Gastrocnemius medialis (tissue), 4 donors: ENCODE measurements at regions not wholly inside any gene's neighbourhood (a gene's known extent, or its start where the extent isn't known, plus 50 kb on each side); places are given as distances from the start of the nearest gene placed in this dataset.

Source experiments
- ATAC-seq, 2 donors: fragments of 150-250 bp; one replicate each; pipeline ENCODE4 v1.9.1; 2016
- DNase-seq, 2 donors: peaks; one replicate each; pipeline ENCODE4 v3.0.0-alpha.2; 2019
- H3K27ac ChIP-seq, 4 donors: fragments of 200-600 bp; sonication (generic); 1 replicate in 1 of 4; 2 replicates in 3 of 4; pipeline ENCODE4 v1.5.1; 2016 to 2018; ENCODE audit warnings: mild to moderate bottlenecking in 2 of 4, moderate library complexity in 1 of 4
- H3K27me3 ChIP-seq, 3 donors: fragments of 200-600 bp; sonication (generic) in 2 of 3; 1 replicate in 1 of 3; 2 replicates in 2 of 3; pipeline versions ENCODE4 v1.5.1 to v1.6.0; 2016 to 2019; ENCODE audit warnings: mild to moderate bottlenecking in 1 of 3, moderate library complexity in 1 of 3
- H3K36me3 ChIP-seq, 2 donors: fragments of 200-600 bp; sonication (generic) in 1 of 2; one replicate each; pipeline ENCODE4 v1.5.1; 2017 to 2018
- H3K4me1 ChIP-seq, 2 donors: fragments of 200-600 bp; sonication (generic) in 1 of 2; one replicate each; pipeline ENCODE4 v1.5.1; 2016 to 2017; ENCODE audit warnings: mild to moderate bottlenecking in 2 of 2
- H3K4me3 ChIP-seq, 4 donors: fragments of 200-600 bp; sonication (generic) in 3 of 4; 1 replicate in 1 of 4; 2 replicates in 3 of 4; pipeline ENCODE4 v1.5.1; 2016 to 2019; ENCODE audit warnings: mild to moderate bottlenecking in 2 of 4
- H3K9me3 ChIP-seq, 3 donors: fragments of 200-600 bp; sonication (generic) in 2 of 3; 1 replicate in 1 of 3; 2 replicates in 2 of 3; pipeline ENCODE4 v1.5.1; 2016 to 2019
- POLR2A ChIP-seq, 2 donors: fragments of 450-650 bp; IDR thresholded peaks; one replicate each; pipeline ENCODE4 v1.6.1; 2017; ENCODE audit warnings: antibody characterized with exemption in 2 of 2, mild to moderate bottlenecking in 2 of 2, moderate library complexity in 2 of 2
- in situ Hi-C, 4 donors: fragments of 200-750 bp; cut with MboI; loops; one replicate each; pipeline versions ENCODE4 v1.15.0 to v1.8.0; 2017; ENCODE audit warnings: low sequenced_read_pairs in 4 of 4
- intact Hi-C: fragments of 100-400 bp; cut with DNase I; formaldehyde crosslinking; loops from one replicate; pipeline ENCODE4 v1.15.1; 2023; ENCODE audit warnings: low total_unique reads
- TF ChIP-seq, protein P1 (sequence below), 5 experiments: fragments of 450-650 bp in 3 of 5; fragments of 200-600 bp in 2 of 5; sonication (generic) in 2 of 5; IDR thresholded peaks in 4 of 5; conservative IDR thresholded peaks in 1 of 5; 1 replicate in 4 of 5; 2 replicates in 1 of 5; pipeline ENCODE4 v1.5.1; 2016 to 2019; ENCODE audit warnings: antibody characterized with exemption in 5 of 5, mild to moderate bottlenecking in 3 of 5, moderate library complexity in 3 of 5

DNA sequence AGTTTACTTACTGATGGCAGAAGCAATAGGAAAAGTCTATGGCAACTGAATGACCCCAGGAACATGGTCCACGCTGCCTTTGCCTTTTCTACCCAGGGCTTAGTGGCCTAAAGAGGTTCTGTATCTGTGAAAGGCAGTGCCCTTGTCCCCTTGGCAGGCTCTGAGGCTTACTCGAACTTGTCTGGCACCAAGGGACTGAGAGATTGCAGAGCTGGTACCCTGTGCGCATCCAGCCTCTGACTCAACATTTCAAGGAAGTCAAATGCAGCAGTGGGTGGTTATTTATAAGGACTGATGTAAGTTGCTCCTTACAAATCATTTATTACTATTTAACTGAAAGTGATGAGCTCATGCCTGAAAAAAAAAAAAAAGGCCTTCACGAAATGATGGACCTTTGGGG is 299.9 kb upstream of the MYOCD start:
- in situ Hi-C loops, result no loop called here
- no peaks in the 10 kb centered on the region for H3K36me3 ChIP-seq
- H3K27ac ChIP-seq, result no peak overlapping the region
- DNase-seq, result no peak
- intact Hi-C loops, result no loop called here
- H3K9me3 ChIP-seq, result no peaks in the 10 kb centered on the region
- no peaks in the 10 kb centered on the region for H3K27me3 ChIP-seq
- ATAC-seq, result no peak
- TF ChIP-seq, protein P1, sequence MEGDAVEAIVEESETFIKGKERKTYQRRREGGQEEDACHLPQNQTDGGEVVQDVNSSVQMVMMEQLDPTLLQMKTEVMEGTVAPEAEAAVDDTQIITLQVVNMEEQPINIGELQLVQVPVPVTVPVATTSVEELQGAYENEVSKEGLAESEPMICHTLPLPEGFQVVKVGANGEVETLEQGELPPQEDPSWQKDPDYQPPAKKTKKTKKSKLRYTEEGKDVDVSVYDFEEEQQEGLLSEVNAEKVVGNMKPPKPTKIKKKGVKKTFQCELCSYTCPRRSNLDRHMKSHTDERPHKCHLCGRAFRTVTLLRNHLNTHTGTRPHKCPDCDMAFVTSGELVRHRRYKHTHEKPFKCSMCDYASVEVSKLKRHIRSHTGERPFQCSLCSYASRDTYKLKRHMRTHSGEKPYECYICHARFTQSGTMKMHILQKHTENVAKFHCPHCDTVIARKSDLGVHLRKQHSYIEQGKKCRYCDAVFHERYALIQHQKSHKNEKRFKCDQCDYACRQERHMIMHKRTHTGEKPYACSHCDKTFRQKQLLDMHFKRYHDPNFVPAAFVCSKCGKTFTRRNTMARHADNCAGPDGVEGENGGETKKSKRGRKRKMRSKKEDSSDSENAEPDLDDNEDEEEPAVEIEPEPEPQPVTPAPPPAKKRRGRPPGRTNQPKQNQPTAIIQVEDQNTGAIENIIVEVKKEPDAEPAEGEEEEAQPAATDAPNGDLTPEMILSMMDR (IDR thresholded peaks at IDR 0.05 in 4 of 5, conservative IDR thresholded peaks at IDR 0.05 in 1 of 5), result no peak
- no peak for TF ChIP-seq POLR2A (IDR thresholded peaks at IDR 0.05)
- no peak overlapping the region for H3K4me3 ChIP-seq
- no peaks in the 10 kb centered on the region for H3K4me1 ChIP-seq

DNA sequence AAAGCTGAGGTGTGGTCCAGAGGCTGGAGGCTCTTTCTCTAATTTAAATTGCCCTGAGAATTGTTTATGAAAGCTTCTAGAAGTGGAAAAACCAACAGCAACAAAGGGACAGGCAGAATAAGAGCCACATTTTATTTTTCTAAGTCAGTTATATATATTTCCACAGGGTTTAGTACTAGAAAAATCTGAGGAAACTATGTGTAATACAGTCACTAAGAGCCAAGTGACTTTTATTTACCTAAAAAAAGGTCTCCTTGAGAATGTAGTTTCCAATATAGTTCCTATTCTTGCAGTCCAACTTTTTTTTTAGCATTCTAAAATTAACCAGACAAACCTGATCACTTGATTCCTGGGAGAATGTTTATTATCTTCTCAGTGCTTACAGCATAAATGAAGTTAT is 296.6 kb upstream of the MYOCD start:
- no peak overlapping the region for H3K4me3 ChIP-seq
- H3K27me3 ChIP-seq, result no peaks in the 10 kb centered on the region
- no peak for ATAC-seq
- no peak for DNase-seq
- TF ChIP-seq, protein P1 (IDR thresholded peaks at IDR 0.05 in 4 of 5, conservative IDR thresholded peaks at IDR 0.05 in 1 of 5), result no peak
- TF ChIP-seq POLR2A (IDR thresholded peaks at IDR 0.05), result no peak
- H3K36me3 ChIP-seq, result no peaks in the 10 kb centered on the region
- H3K4me1 ChIP-seq, result no peaks in the 10 kb centered on the region
- no peak overlapping the region for H3K27ac ChIP-seq
- intact Hi-C loops, result no loop called here
- H3K9me3 ChIP-seq, result no peaks in the 10 kb centered on the region
- in situ Hi-C loops, result no loop called here

DNA sequence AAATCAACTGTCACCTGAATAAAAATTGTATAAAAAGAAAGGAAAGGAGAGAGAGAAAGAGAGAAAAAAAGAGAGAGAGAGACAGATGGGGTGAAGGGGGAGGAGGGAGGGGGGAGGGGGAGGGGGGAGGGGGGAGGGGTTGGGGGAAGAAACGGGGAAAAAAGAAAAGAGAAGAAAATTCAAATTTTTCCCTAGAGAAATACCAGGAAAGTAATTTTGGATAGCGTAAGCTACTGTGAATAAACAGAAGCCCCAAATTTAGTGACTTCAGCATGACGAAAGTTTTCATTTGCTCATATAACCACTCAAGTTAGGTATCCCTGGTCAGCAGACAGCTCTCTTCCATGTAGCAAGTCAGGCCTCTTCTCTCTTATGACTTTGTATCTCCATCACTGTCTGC is 289.4 kb upstream of the MYOCD start:
- no peak for DNase-seq
- in situ Hi-C loops (no loop called here), intact Hi-C loops (no loop called here)
- Histone ChIP-seq H3K4me1 (no peaks in the 10 kb centered on the region), H3K36me3 (no peaks in the 10 kb centered on the region), H3K27me3 (no peaks in the 10 kb centered on the region), H3K27ac (no peak overlapping the region), H3K9me3 (no peaks in the 10 kb centered on the region), H3K4me3 (no peak overlapping the region)
- ATAC-seq, result no peak
- no peak for TF ChIP-seq POLR2A (IDR thresholded peaks at IDR 0.05)
- TF ChIP-seq, protein P1 (IDR thresholded peaks at IDR 0.05 in 4 of 5, conservative IDR thresholded peaks at IDR 0.05 in 1 of 5), result no peak

DNA sequence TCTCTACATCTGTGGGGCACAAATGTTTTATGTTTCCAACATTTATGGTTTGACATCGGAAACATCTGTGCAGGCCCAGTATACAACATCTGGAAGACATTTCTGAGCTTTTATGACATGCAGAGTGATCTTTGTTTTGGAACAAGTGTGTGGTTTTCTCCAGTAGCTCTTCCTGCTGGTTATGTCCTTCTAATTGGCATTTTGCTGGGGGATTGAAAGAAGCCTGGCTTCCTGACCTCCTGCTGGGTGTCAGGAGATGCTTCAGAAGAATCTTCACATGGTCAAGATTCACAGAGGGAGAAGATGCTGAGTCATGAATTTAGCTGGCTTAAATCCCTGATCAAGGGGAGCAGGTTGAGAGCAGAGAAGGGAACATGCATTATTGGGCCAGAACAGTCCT is 279.5 kb upstream of the MYOCD start:
- Histone ChIP-seq H3K4me1 (no peaks in the 10 kb centered on the region), H3K27ac (no peak overlapping the region), H3K36me3 (no peaks in the 10 kb centered on the region), H3K4me3 (no peak overlapping the region), H3K9me3 (no peaks in the 10 kb centered on the region), H3K27me3 (no peaks in the 10 kb centered on the region)
- in situ Hi-C loops (no loop called here), intact Hi-C loops (no loop called here)
- ATAC-seq (no peak), DNase-seq (no peak)
- TF ChIP-seq, protein P1 (IDR thresholded peaks at IDR 0.05 in 4 of 5, conservative IDR thresholded peaks at IDR 0.05 in 1 of 5), result no peak
- no peak for TF ChIP-seq POLR2A (IDR thresholded peaks at IDR 0.05)

DNA sequence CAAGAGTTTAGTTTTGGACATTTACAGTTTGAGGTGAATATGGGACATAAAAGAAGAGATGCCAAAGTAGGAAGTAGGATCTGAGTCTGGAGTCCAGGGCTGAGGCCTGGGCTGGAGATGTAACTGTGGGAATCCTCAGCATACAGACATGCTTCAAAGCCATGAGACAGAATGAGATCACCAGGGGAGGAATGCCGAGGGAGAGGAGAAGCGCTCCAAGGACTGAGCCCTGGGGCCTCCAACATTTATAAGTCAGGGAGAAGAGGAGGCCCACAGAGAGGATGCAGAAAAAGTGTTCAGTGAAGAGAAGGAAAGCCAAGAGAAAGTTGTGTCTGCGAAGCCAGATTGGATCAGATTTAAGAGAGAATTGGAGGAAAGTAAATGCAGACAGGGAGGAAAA is 277.5 kb upstream of the MYOCD start:
- Histone ChIP-seq H3K4me3 (no peak overlapping the region), H3K4me1 (no peaks in the 10 kb centered on the region), H3K27me3 (no peaks in the 10 kb centered on the region), H3K9me3 (no peaks in the 10 kb centered on the region), H3K36me3 (no peaks in the 10 kb centered on the region), H3K27ac (no peak overlapping the region)
- intact Hi-C loops, result no loop called here
- no peak for TF ChIP-seq POLR2A (IDR thresholded peaks at IDR 0.05)
- TF ChIP-seq, protein P1 (IDR thresholded peaks at IDR 0.05 in 4 of 5, conservative IDR thresholded peaks at IDR 0.05 in 1 of 5), result no peak
- no peak for DNase-seq
- in situ Hi-C loops, result no loop called here
- ATAC-seq, result no peak
